ENCODE measurements at regions not wholly inside any gene's neighbourhood (a gene's known extent, or its start where the extent isn't known, plus 50 kb on each side); places are given as distances from the start of the nearest gene placed in this dataset.

DNA sequence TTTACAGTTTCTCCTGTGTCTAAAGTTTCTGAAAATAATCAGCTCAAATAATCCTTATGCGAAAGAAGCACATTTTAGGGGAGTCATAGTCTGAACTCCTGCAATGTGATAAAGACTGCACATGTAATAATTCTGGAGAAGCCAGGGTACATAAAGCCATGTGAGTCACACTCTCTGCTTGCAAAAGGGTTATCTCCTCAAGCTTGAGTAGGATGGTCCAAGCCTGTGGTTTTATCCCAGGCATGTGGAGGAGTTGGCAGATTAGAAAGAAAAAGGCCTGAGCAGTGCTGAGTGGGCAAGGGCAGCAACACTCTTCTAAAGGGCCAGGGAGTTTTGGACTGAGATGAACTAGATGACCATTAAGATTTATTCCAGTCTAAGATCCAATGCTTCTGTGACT lies 220.4 kb downstream of the RHOU start:
- TF ChIP-seq, protein P1, sequence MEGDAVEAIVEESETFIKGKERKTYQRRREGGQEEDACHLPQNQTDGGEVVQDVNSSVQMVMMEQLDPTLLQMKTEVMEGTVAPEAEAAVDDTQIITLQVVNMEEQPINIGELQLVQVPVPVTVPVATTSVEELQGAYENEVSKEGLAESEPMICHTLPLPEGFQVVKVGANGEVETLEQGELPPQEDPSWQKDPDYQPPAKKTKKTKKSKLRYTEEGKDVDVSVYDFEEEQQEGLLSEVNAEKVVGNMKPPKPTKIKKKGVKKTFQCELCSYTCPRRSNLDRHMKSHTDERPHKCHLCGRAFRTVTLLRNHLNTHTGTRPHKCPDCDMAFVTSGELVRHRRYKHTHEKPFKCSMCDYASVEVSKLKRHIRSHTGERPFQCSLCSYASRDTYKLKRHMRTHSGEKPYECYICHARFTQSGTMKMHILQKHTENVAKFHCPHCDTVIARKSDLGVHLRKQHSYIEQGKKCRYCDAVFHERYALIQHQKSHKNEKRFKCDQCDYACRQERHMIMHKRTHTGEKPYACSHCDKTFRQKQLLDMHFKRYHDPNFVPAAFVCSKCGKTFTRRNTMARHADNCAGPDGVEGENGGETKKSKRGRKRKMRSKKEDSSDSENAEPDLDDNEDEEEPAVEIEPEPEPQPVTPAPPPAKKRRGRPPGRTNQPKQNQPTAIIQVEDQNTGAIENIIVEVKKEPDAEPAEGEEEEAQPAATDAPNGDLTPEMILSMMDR (IDR thresholded peaks at IDR 0.05) = no peak
- no peak for TF ChIP-seq POLR2A (IDR thresholded peaks at IDR 0.05)
